HG03469 (cell line): ENCODE measurements at regions not wholly inside any gene's neighbourhood (a gene's known extent, or its start where the extent isn't known, plus 50 kb on each side); places are given as distances from the start of the nearest gene placed in this dataset.
"Not testable (repeated sequence)": the region's sequence is repeated elsewhere in the genome, so short reads cannot be mapped to it uniquely, and the experiment has no call there.

Experiments
- ATAC-seq: cut with Tn5 transposase; IDR thresholded peaks from one replicate; pipeline ENCODE4 v1.9.1; 2021; ENCODE audit warnings: mild to moderate bottlenecking, moderate library complexity, moderate number of reproducible peaks; ENCODE audit not compliant: unreplicated experiment

- ATAC-seq = no peak
Measured at GRCh38 chr2:163974766-163975165, 239.0 kb upstream of the FIGN start.

DNA sequence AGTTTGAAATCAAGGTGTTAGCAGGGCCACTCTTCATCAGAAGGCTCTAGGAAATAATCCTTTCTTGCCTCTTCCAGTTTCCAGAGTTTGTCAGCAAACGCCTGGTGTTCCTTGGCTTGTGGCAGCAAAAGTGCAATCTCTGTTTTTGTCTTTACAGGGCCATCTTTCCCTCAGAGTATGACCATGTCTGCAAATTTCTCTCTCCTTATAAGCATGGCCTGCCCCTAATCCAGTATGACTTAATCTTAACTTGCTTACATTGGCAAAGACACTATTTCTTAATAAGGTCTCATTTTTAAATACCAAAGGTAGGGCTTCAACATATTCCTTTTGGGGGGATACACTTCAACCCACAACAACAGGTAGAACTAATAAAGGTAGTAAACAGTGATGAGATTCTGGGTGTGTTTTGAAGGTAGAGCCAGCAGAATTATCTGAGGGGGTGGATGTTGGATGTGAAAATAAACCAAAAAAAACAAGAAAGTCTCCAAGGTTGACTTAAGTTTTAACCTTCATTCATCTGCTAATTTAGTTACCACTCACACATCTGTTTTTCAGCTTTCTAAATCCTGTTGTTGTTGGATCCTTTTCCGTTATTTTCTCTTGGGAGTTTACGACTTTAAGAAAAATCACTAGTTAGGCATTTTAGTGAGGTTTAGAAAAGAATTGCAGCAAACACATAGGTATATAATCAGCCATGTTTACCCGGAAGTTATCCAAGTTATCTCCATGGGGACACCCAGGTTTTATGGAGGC lies 234.4 kb upstream of the FIGN start:
- no peak for ATAC-seq

DNA sequence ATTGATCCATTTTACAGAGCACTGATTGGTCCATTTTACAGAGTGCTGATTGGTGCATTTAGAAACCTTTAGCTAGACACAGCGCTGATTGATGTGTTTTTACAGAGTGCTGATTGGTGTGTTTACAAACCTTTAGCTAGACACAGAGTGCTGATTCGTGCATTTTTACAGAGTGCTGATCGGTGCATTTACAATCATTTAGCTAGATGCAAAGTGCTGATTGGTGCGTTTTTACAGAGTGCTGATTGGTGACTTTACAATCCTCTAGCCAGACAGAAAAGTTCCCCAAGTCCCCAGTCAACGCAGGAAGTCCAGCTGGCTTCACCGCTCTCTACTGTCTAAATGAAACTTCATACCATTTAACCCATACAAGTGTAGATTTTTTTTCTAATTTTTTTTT lies 228.5 kb upstream of the FIGN start:
- ATAC-seq = not testable (repeated sequence)

DNA sequence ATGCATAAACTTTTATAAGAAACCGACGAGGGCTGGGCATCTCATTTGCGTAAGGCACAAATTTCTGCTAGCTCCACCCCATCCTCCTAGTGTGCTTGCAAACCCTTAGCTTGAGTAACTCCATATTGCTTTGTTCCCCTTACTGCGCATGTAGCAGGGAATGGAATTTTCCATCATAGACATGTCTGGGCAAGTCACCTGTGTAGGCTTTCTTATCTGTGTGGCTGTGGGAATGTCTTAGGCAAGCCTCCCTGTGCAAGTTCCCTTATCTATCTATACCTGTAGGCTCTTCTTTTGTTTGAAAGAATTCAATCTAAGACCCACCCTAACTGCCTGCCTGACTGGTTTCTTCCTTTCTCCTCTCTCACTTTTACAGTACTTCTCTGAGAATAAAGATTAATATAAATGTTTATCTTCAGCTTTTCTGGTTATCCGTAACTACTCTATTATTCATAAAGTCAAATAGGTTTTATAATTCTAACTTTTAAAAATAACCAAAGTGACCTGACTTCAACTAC lies 217.6 kb upstream of the FIGN start:
- no peak for ATAC-seq

- ATAC-seq = no peak
Measured at GRCh38 chr2:163951312-163951711, 215.5 kb upstream of the FIGN start.

DNA sequence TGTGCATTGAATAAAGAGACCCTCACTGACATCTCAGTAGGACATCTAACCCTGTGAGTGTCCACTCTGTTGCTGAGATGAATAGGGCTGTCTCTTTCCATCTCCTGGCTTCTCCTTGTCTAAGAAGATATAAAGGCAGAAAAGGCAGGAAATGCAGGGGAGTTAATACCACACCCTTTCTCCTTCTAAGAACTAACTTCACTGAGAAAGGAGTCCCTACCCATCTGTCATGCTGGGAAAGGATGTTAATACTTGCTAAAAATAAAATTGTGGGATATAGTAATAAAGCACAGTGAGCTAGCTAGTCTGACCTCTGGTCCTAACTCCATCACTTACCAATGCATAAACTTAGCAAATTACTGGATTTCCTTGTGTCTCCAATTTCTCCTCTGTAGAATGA lies 213.9 kb upstream of the FIGN start:
- no peak for ATAC-seq

GRCh38 chr2:163944347-163944737 lies 208.5 kb upstream of the FIGN start:
- ATAC-seq = no peak

DNA sequence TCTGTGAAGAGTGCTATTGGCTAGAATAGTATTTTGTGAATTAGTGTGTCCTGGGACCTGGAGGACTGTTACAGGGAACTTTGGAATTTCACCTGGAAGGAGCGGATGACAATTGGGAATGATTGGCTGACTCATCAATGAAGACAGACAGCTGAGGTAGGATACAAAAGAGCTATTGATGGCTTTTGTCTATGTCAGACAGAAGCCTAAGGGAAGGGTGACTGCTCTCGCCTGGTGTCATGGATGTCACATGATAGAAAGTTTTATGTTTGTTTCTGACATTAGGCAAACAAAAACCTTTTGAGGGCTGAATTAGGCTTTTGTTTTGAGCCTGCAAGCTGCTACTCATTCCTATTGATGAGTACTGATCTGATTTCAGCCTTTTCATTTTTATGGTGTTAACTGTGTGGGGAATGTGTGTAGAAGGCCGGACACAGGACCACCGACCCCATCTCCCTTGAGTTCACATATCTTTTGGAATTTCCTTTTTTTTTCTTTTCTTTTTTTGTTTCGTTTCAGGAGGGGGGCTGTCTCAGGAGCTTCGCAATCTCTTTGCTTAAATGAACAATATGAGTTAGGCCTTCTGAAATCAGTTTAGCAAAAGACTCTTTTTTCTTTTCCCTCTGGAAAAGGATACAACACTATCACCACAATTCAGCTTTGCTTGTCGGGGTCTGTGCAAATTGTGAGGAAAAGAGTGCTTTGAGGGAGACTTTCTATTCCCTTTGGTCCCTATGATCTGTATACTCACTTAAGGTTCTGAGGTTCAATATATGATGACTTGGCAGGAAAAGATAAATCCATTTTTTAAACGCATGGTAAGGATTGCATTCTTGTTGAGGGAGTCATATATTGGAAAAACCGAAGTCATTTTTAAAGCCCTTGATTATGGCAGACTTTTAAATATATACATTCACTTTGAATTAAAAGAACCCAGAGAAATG lies 207.9 kb upstream of the FIGN start:
- ATAC-seq = no peak

DNA sequence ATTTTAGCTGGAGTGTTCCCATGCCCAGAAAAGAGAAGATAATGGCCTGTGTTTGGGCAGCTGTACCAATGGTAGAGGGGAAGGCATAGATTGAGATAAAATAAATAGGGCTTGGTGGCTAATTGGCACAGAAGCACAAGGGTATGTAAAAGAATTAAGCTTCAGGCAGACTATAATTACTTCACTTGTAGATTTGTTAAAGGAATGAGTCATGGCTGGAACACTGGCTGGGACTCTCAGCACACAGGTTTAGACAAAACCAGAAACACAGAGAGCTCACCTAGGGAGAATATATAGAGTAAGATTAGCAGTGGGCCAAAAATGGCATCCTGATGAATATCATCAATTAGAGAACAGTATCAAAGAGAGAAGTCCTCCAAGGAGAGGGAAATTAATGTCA lies 198.3 kb upstream of the FIGN start:
- no peak for ATAC-seq

DNA sequence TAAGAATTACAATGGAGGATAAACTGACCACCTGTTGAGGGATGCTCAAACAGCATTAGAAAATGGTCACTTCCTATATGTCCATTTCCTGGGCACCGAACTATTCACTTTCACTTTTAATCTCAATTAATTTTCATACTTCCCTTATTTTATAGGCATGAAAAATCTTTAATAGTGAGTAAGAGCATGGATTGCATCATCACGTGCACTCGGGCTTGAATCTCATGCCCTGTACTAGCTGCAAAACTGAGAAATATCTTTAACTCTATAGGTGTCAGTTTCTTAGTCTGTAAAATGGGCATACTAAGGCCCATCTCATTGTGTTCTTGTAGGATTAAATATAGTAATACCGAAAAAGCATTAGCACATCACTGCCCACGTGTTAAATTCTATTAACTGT lies 183.9 kb upstream of the FIGN start:
- no peak for ATAC-seq

DNA sequence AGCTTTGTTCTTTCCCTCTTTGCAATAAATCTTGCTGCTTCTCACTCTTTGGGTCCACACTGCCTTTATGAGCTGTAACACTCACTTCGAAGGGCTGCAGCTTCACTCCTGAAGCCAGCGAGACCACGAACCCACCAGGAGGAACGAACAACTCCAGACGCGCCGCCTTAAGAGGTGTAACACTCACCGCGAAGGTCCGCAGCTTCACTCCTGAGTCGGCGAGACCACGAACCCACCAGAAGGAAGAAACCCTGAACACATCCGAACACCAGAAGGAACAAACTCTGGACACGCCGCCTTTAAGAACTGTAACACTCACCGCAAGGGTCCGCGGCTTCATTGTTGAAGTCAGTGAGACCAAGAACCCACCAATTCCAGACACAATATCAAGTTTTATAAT lies 178.7 kb upstream of the FIGN start:
- not testable (repeated sequence) for ATAC-seq

- not testable (repeated sequence) for ATAC-seq
Measured at GRCh38 chr2:163913532-163913944, 177.7 kb upstream of the FIGN start.

DNA sequence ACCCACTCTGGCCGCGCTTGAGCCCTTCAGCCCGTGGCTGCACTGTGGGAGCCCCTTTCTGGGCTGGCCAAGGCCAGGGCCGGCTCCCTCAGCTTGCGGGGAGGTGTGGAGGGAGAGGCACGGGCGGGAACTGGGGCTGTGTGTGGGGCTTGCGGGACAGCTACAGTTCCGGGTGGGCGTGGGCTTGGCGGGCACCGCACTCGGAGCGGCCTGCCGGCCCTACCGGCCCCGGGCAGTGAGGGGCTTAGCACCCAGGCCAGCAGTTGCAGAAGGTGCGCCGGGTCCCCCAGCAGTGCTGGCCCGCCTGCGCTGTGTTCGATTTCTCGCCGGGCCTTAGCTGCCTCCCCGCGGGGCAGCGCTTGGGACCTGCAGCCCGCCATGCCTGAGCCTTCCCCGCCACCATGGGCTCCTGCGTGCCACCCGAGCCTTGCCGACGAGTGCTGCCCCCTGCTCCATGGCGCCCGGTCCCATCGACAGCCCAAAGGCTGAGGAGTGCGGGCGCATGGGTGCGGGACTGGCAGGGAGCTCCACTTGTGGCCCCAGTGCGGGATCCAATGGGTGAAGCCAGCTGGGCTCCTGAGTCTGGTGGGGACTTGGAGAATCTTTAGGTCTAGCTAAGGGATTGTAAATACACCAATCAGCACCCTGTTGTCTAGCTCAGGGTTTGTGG lies 173.7 kb upstream of the FIGN start:
- ATAC-seq = no peak

DNA sequence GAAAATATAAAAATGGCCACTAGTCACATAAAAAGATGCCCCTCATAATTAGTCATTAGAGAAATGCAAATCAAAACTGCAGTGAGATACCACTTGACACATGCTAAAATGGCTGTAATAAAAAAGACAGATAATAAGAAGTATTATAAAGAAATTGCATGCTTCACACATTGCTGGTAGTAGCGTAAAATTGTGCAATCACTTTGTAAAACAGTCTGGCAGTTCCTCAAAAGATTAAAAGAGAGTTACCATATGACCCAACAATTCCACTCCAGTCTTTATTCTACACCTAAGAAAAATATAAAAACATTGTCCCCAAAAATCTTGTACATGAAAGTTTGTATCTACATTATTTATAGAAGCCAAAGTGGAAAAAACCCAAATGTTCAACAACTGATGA lies 170.6 kb upstream of the FIGN start:
- ATAC-seq = no peak

- no peak for ATAC-seq
Measured at GRCh38 chr2:163897799-163898198, 162.0 kb upstream of the FIGN start.

GRCh38 chr2:163893444-163893843 lies 157.6 kb upstream of the FIGN start:
- not testable (repeated sequence) for ATAC-seq

DNA sequence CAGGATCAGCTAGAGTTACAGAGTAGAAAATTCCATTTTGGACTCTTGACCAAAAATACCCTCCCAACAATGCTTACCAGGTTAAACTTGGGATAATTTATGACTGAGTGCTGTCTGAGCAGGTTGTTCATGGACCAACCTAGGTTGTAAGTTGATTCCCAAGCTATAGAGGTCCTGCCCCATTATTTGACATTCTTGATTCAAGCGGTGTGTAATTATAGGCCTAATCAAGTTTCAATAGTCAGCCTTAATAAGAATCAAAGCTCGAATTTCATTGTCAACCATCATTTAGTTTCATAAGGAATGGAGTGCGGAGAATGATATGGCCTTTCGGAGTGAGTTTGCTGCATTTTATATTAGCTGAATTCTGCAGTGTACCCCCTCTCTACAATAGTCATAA lies 152.8 kb upstream of the FIGN start:
- no peak for ATAC-seq

DNA sequence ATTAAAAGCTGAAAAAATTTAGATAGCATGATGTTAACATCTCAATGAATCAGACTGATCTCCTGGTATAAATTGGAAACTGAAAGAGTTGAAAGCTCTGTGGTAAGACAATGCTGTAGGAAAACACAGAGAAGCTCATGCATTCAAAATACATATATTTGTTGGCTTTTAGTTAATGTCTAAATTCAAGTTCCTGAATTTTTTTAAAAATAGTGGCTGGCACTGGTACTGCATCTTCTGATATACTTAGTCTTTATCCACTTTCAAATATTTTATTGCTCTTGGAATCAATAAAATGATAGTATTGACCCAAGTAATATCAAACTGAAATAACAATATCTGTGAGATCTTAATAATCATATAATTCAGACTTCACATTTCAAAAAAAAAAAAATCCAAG lies 151.4 kb upstream of the FIGN start:
- no peak for ATAC-seq

DNA sequence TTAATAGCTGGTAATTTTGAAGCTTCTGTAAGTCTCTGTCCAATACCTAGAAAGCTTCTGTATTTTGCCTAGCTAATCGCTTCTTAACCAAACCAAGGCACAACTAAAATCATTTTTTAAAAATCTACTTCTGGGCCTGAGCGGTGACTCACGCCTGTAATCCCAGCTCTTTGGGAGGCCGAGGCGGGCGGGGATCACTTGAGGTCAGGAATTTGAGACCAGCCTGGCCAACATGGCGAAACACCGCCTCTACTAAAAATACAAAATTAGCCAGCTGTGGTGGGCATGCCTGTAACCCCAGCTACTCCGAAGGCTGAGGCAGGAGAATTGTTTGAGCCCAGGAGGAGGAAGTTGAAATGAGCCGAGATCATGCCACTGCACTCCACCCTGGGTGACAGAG lies 148.6 kb upstream of the FIGN start:
- ATAC-seq = no peak

DNA sequence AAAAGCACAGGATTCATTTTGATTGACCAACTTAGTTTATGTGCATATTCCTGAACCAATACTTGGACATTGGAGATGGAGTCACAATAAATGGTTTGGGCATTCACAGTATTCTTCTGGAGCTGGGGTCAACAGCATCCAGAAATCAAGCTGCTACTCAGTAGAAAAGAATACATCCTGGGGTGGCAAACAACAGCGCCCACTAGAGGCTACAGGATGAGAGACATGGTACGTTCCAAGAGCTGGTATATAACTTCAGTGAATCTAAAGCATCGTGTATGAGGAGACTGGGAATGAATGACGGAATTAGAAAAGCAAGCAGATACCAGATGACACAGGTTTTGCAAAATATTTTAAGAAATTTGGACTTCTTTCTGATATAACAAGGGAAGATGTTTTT lies 142.9 kb upstream of the FIGN start:
- no peak for ATAC-seq

DNA sequence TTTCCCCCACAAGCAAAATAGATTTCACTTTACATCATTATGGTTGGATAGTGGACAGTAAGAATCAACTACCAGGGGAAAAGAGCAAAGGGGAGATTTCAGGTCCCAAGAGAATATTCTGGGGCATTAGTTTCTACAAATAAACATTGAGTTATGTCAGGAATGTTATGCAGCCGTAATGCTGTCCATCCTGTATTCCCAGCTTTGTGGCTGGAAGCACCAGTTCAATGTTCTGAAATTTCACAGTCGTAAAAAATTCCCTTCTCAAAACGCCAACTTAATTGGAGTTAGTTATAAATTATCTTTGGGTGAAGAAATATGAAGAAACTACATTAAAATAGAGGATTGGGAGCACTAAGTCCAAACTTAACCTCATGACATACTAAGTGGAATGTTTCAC lies 141.5 kb upstream of the FIGN start:
- no peak for ATAC-seq
